Neural progenitor cell (in vitro differentiated cells): ENCODE measurements at regions not wholly inside any gene's neighbourhood (a gene's known extent, or its start where the extent isn't known, plus 50 kb on each side); places are given as distances from the start of the nearest gene placed in this dataset.

Experiments
- DNase-seq: peaks from one replicate; pipeline ENCODE4 v3.0.0-alpha.2; 2016; ENCODE audit warnings: low spot score
- H2AFZ ChIP-seq: fragments of 200-600 bp; sonication (generic); replicated peaks from 2 replicates; pipeline ENCODE4 v1.6.1; 2016; ENCODE audit warnings: antibody characterized with exemption
- H3F3A ChIP-seq: fragments of 200-600 bp; sonication (generic); 2 replicates; pipeline ENCODE4 v1.6.1; 2016; ENCODE audit warnings: antibody characterized with exemption, low read depth
- H3K27ac ChIP-seq: fragments of 200-600 bp; sonication (generic); 2 replicates; pipeline ENCODE4 v1.5.1; 2016; ENCODE audit warnings: mild to moderate bottlenecking
- H3K27me3 ChIP-seq: fragments of 200-600 bp; sonication (generic); 2 replicates; pipeline ENCODE4 v1.6.1; 2016; ENCODE audit warnings: mild to moderate bottlenecking, moderate library complexity
- H3K36me3 ChIP-seq: fragments of 200-600 bp; sonication (generic); 2 replicates; pipeline ENCODE4 v1.5.1; 2016
- H3K4me1 ChIP-seq: fragments of 200-600 bp; sonication (generic); 2 replicates; pipeline ENCODE4 v1.6.1; 2016; ENCODE audit warnings: mixed run types
- H3K4me2 ChIP-seq: fragments of 200-600 bp; sonication (generic); 2 replicates; pipeline ENCODE4 v1.6.1; 2016
- H3K4me3 ChIP-seq: fragments of 200-600 bp; sonication (generic); 2 replicates; pipeline ENCODE4 v1.5.1; 2016
- H3K79me2 ChIP-seq: fragments of 200-600 bp; sonication (generic); 2 replicates; pipeline ENCODE4 v1.6.1; 2016; ENCODE audit warnings: low read depth
- H3K9ac ChIP-seq: fragments of 200-600 bp; sonication (generic); 2 replicates; pipeline ENCODE4 v1.6.1; 2016
- H3K9me3 ChIP-seq: fragments of 200-600 bp; sonication (generic); 2 replicates; pipeline ENCODE4 v1.5.1; 2016; ENCODE audit warnings: low read depth
- H4K20me1 ChIP-seq: fragments of 200-600 bp; sonication (generic); 2 replicates; pipeline ENCODE4 v1.6.1; 2016; ENCODE audit warnings: low read depth
- H3K27ac Mint-ChIP-seq: 3 replicates; pipeline ENCODE4 v1.8.0; 2021; ENCODE audit warnings: mixed read lengths
- H3K27me3 Mint-ChIP-seq: 2 replicates; pipeline ENCODE4 v1.8.0; 2022; ENCODE audit warnings: low read depth, mild to moderate bottlenecking, inconsistent platforms, moderate library complexity, mixed read lengths; ENCODE audit not compliant: insufficient read depth
- H3K36me3 Mint-ChIP-seq: 3 replicates; pipeline ENCODE4 v1.8.0; 2021; ENCODE audit warnings: mixed read lengths
- H3K4me1 Mint-ChIP-seq: 3 replicates; pipeline ENCODE4 v1.8.0; 2021; ENCODE audit warnings: mixed read lengths
- H3K4me3 Mint-ChIP-seq: 3 replicates; pipeline ENCODE4 v1.8.0; 2021; ENCODE audit warnings: mild to moderate bottlenecking, moderate library complexity, mixed read lengths
- H3K9me3 Mint-ChIP-seq: 3 replicates; pipeline ENCODE4 v1.8.0; 2020; ENCODE audit warnings: mixed read lengths
- CTCF ChIP-seq: fragments of 200-600 bp; sonication (generic); IDR thresholded peaks from 2 replicates; pipeline ENCODE4 v1.5.1; 2017; ENCODE audit warnings: antibody characterized with exemption, mild to moderate bottlenecking
- EZH2 ChIP-seq: fragments of 200-600 bp; sonication (generic); IDR thresholded peaks from 2 replicates; pipeline ENCODE4 v1.6.1; 2017; ENCODE audit warnings: antibody characterized with exemption, mild to moderate bottlenecking, moderate library complexity
- EZH2phosphoT487 ChIP-seq: fragments of 200-600 bp; sonication (generic); IDR thresholded peaks from 2 replicates; pipeline ENCODE4 v1.6.1; 2017; ENCODE audit warnings: antibody characterized with exemption

- H3K36me3 ChIP-seq = no peaks in the 10 kb centered on the region
- H3K9me3 Mint-ChIP-seq = no peaks in the 10 kb centered on the region
- no peaks in the 10 kb centered on the region for H3K36me3 Mint-ChIP-seq
- no peak for DNase-seq
- no peak overlapping the region for H3K27ac ChIP-seq
- H3K4me3 Mint-ChIP-seq = no peak overlapping the region
- H3K9ac ChIP-seq = no peak overlapping the region
- H3K27me3 Mint-ChIP-seq = peaks cover 2% of the 10 kb centered on the region
- H4K20me1 ChIP-seq = no peaks in the 10 kb centered on the region
- H3K4me1 ChIP-seq = no peaks in the 10 kb centered on the region
- no peak overlapping the region for H2AFZ ChIP-seq
- no peak for TF ChIP-seq EZH2
- no peak for TF ChIP-seq CTCF
- TF ChIP-seq EZH2phosphoT487 = no peak
- peaks cover 4% of the 10 kb centered on the region for H3K4me1 Mint-ChIP-seq
- no peaks in the 10 kb centered on the region for H3K27me3 ChIP-seq
- H3K4me2 ChIP-seq = no peak overlapping the region
- no peaks in the 10 kb centered on the region for H3F3A ChIP-seq
- no peaks in the 10 kb centered on the region for H3K79me2 ChIP-seq
- H3K9me3 ChIP-seq = no peaks in the 10 kb centered on the region
- no peak overlapping the region for H3K4me3 ChIP-seq
- H3K27ac Mint-ChIP-seq = no peak overlapping the region
Observed at GRCh38 chr22:48896766-48897644, 930.7 kb downstream of the BRD1 start.

DNA sequence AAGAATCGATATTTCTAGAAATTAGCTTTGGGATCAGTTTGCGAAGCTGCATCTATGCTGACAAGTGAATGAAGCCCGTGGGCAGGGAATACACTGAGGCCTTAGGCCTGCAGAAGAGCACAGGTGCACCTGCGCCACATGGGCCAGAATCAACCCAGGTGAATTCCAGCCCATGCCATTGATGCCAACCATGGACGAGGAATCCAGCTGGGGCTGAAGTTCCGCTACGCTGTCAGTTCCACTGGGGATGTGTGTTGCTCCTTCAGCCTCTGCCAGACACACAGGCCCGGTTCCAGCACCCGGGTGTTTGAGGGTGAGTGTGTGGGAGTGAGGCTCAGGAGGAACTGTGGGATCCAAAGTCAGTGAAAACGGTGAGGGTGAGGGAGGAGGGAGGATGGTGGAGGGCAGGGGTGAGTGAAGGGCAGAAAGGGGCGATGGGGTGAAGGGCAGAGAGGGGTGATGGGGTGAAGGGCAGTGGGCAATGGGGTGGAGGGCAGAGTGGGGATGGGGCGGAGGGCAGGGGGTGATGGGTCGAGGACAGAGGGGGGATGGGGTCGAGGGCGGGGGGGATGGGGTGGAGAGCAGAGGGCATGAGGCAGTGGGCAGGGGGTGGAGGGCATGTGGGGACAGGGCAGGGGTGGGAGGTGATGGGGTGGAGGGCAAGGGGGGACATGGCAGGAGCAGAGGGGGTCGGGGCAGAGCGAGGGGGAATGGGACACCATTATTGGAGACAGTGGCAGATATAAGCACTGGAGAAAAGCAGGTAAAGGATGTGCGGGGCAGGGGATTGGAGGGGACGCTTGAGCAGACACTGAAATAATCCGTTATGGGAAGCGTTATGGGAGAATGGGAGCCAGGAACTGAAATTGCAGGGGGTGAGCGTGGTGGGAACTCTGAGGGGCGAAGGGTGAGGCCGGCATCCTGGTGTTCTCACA lies 931.6 kb downstream of the BRD1 start:
- H3K27ac ChIP-seq = no peak overlapping the region
- no peaks in the 10 kb centered on the region for H3F3A ChIP-seq
- H3K4me3 ChIP-seq = no peak overlapping the region
- H3K36me3 ChIP-seq = no peaks in the 10 kb centered on the region
- H3K9ac ChIP-seq = no peak overlapping the region
- no peaks in the 10 kb centered on the region for H3K4me1 ChIP-seq
- no peaks in the 10 kb centered on the region for H3K79me2 ChIP-seq
- Mint-ChIP-seq H3K27me3 (peaks cover 2% of the 10 kb centered on the region), H3K36me3 (no peaks in the 10 kb centered on the region), H3K4me3 (no peak overlapping the region), H3K9me3 (no peaks in the 10 kb centered on the region), H3K4me1 (peaks cover 4% of the 10 kb centered on the region), H3K27ac (no peak overlapping the region)
- H3K4me2 ChIP-seq = no peak overlapping the region
- H3K9me3 ChIP-seq = no peaks in the 10 kb centered on the region
- H4K20me1 ChIP-seq = no peaks in the 10 kb centered on the region
- DNase-seq = no peak
- H3K27me3 ChIP-seq = no peaks in the 10 kb centered on the region
- no peak overlapping the region for H2AFZ ChIP-seq
- TF ChIP-seq EZH2phosphoT487 (no peak), CTCF (no peak), EZH2 (no peak)

DNA sequence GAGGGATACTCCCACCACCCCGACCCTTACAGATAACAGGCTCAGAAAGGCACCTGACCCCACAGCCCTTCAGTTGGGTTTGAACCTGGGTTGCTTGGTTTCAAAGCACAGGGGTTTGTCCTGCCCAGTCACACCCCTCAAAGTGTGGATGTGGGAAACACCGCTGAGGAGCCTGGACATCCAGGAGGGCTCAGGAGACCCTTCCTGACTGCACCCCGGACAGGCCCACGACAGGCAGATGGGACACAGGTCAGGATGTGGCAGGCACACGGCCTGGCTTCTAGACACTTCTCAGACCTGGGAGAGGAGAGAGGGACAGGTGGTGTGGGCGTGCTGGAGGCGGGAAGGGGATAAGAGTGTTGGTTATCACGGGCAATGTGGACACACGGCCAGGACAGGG lies 932.3 kb downstream of the BRD1 start:
- Mint-ChIP-seq H3K36me3 (no peaks in the 10 kb centered on the region), H3K9me3 (no peaks in the 10 kb centered on the region), H3K27me3 (peaks cover 2% of the 10 kb centered on the region), H3K27ac (peak overlapping the region; percentile 13), H3K4me3 (no peak overlapping the region), H3K4me1 (peaks cover 4% of the 10 kb centered on the region)
- no peaks in the 10 kb centered on the region for H4K20me1 ChIP-seq
- DNase-seq = no peak
- H3K4me1 ChIP-seq = no peaks in the 10 kb centered on the region
- no peak overlapping the region for H3K4me2 ChIP-seq
- no peaks in the 10 kb centered on the region for H3K27me3 ChIP-seq
- no peak overlapping the region for H3K9ac ChIP-seq
- no peaks in the 10 kb centered on the region for H3K9me3 ChIP-seq
- TF ChIP-seq CTCF (no peak), EZH2phosphoT487 (no peak), EZH2 (no peak)
- no peak overlapping the region for H2AFZ ChIP-seq
- no peak overlapping the region for H3K27ac ChIP-seq
- H3K36me3 ChIP-seq = no peaks in the 10 kb centered on the region
- no peaks in the 10 kb centered on the region for H3F3A ChIP-seq
- no peak overlapping the region for H3K4me3 ChIP-seq
- H3K79me2 ChIP-seq = no peaks in the 10 kb centered on the region
